Neural progenitor cell (in vitro differentiated cells): ENCODE measurements at regions not wholly inside any gene's neighbourhood (a gene's known extent, or its start where the extent isn't known, plus 50 kb on each side); places are given as distances from the start of the nearest gene placed in this dataset.

Experiments used
- EZH2phosphoT487 ChIP-seq: fragments of 200-600 bp; sonication (generic); IDR thresholded peaks from 2 replicates; pipeline ENCODE4 v1.6.1; 2017; ENCODE audit warnings: antibody characterized with exemption
- TF ChIP-seq, protein P1 (sequence below): fragments of 200-600 bp; sonication (generic); IDR thresholded peaks from 2 replicates; pipeline ENCODE4 v1.5.1; 2017; ENCODE audit warnings: antibody characterized with exemption, mild to moderate bottlenecking

DNA sequence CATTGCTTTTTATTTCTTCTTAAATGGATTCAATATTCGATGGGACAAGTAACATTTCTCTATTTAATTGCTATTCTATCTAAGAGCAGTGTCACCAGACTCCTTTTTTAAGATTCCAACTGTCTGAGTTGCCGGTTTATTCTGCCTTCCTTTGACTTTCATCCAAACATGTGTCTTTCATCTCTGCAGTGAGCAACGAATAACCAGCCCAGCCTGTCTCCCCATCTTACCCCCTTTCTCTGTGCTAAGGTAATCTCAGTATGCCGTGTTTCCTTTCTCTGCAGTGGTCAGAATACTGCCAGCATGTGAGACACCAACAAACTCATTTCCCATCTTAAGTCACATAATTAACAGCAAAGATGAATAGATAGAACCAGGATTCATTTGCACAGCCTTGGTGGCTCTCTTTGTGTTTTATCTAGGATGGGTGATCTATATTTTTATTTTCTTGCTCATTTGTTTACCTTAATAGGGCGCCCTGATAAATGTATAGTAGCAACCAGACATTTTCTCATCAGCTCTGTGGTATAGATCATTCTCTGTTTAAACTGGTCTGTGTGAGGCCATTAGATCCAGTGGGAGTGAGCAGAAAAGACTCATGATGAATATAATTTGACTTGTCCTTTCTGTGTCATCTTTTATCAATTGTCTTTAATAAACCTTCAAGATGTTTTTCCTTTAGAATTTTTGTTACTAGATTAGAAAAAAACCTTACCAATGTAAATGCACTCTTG is 394.8 kb upstream of the IGFBP7 start:
- TF ChIP-seq, protein P1, sequence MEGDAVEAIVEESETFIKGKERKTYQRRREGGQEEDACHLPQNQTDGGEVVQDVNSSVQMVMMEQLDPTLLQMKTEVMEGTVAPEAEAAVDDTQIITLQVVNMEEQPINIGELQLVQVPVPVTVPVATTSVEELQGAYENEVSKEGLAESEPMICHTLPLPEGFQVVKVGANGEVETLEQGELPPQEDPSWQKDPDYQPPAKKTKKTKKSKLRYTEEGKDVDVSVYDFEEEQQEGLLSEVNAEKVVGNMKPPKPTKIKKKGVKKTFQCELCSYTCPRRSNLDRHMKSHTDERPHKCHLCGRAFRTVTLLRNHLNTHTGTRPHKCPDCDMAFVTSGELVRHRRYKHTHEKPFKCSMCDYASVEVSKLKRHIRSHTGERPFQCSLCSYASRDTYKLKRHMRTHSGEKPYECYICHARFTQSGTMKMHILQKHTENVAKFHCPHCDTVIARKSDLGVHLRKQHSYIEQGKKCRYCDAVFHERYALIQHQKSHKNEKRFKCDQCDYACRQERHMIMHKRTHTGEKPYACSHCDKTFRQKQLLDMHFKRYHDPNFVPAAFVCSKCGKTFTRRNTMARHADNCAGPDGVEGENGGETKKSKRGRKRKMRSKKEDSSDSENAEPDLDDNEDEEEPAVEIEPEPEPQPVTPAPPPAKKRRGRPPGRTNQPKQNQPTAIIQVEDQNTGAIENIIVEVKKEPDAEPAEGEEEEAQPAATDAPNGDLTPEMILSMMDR = no peak
- no peak for TF ChIP-seq EZH2phosphoT487
